Hepatocyte (in vitro differentiated cells): ENCODE measurements at regions not wholly inside any gene's neighbourhood (a gene's known extent, or its start where the extent isn't known, plus 50 kb on each side); places are given as distances from the start of the nearest gene placed in this dataset.
"Not testable (repeated sequence)": the region's sequence is repeated elsewhere in the genome, so short reads cannot be mapped to it uniquely, and the experiment has no call there.

ENCODE experiments used
- EZH2 ChIP-seq: fragments of 200-600 bp; sonication (generic); IDR thresholded peaks from 2 replicates; pipeline ENCODE4 v1.6.1; 2016; ENCODE audit warnings: antibody characterized with exemption, mild to moderate bottlenecking, borderline replicate concordance
- EZH2phosphoT487 ChIP-seq: fragments of 200-600 bp; sonication (generic); IDR thresholded peaks from one replicate; pipeline ENCODE4 v1.6.1; 2018; ENCODE audit warnings: antibody characterized with exemption, mild to moderate bottlenecking, low read depth, moderate library complexity; ENCODE audit not compliant: unreplicated experiment, severe bottlenecking
- TF ChIP-seq, protein P1 (sequence below): fragments of 200-600 bp; sonication (generic); IDR thresholded peaks from 2 replicates; pipeline ENCODE4 v1.5.1; 2016; ENCODE audit warnings: antibody characterized with exemption, mild to moderate bottlenecking; ENCODE audit not compliant: poor library complexity

GRCh38 chr5:34186108-34186507 lies 143.1 kb upstream of the C1QTNF3 start:
- TF ChIP-seq EZH2phosphoT487, EZH2: not testable (repeated sequence)
- TF ChIP-seq, protein P1, sequence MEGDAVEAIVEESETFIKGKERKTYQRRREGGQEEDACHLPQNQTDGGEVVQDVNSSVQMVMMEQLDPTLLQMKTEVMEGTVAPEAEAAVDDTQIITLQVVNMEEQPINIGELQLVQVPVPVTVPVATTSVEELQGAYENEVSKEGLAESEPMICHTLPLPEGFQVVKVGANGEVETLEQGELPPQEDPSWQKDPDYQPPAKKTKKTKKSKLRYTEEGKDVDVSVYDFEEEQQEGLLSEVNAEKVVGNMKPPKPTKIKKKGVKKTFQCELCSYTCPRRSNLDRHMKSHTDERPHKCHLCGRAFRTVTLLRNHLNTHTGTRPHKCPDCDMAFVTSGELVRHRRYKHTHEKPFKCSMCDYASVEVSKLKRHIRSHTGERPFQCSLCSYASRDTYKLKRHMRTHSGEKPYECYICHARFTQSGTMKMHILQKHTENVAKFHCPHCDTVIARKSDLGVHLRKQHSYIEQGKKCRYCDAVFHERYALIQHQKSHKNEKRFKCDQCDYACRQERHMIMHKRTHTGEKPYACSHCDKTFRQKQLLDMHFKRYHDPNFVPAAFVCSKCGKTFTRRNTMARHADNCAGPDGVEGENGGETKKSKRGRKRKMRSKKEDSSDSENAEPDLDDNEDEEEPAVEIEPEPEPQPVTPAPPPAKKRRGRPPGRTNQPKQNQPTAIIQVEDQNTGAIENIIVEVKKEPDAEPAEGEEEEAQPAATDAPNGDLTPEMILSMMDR = not testable (repeated sequence)
